HG03196 (cell line): ENCODE measurements at regions not wholly inside any gene's neighbourhood (a gene's known extent, or its start where the extent isn't known, plus 50 kb on each side); places are given as distances from the start of the nearest gene placed in this dataset.

Experiments
- ATAC-seq: cut with Tn5 transposase; IDR thresholded peaks from one replicate; pipeline ENCODE4 v1.9.1; 2021; ENCODE audit not compliant: unreplicated experiment

DNA sequence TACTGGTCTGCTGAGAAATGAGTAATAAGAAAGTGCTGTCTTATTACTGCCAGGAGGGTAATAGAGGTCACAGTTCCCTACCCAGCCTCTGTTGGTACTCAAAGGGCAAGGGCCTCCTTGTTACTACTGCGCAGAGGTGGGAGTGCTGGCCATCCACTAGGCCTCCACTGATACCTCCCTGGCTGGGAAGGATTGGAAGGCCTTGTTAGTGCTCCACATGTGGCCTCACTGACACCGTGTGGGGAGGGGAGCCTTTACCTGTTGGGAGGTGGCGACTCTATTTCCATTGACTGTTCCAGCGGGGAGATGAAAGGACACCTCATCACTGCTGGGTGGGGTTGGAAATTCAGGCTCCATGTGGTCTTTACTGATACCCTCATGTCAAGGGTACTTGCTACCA lies 57.8 kb upstream of the USP24 start:
- no peak for ATAC-seq
